HG02981 (cell line): ENCODE measurements at regions not wholly inside any gene's neighbourhood (a gene's known extent, or its start where the extent isn't known, plus 50 kb on each side); places are given as distances from the start of the nearest gene placed in this dataset.
A peak's percentile ranks its signal among the peaks of the same experiment; 100 is the strongest.
"Not testable (repeated sequence)": the region's sequence is repeated elsewhere in the genome, so short reads cannot be mapped to it uniquely, and the experiment has no call there.

Experiments used
- ATAC-seq: cut with Tn5 transposase; IDR thresholded peaks from one replicate; pipeline ENCODE4 v1.9.1; 2021; ENCODE audit warnings: mild to moderate bottlenecking, moderate library complexity; ENCODE audit not compliant: unreplicated experiment

DNA sequence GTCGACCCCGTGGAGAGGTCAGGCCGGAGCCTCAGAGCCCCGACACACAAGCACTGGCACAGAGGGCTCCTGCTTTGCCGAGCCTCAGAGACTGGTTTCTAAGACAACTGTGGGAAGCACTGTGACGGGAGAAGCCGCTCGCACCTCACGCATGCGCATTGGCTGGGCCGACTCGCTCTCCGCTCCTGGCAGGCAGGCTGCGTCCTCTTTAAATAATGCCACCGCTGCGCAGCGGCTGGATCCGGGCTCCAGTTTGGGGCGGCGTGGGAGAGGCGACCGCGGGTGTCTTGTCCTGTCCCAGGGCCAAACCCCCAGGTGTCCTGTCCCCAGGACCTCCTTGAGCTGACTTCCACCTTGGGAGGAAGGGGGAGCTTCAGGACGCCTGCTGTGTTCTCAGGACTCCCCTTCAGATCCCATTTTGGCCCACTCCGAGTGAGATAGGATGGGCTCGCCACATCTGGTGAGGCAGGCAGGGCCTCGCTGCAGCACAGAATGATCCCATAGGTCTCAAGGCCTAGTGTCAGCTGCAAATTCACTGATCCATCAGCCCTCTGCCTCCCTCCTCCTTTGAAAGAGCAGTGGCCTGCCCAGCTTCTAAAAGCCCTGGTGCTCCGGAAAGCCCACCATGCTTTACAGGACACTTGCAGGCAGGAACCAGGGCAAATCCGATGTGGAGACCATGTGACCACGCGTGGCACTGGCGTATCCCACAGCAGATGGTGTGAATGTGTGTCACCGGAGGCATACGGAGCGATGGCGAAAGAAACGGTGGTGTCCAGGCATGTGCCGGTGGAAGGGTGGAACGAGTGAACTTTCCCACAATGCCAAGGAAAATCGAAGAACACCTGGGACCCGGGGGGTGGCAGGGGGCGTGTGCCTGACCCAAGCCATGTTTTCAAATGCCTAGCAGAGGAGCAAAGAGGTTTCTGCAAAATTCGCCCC lies 169.3 kb upstream of the ZNF337 start:
- ATAC-seq: peak; percentile 43

DNA sequence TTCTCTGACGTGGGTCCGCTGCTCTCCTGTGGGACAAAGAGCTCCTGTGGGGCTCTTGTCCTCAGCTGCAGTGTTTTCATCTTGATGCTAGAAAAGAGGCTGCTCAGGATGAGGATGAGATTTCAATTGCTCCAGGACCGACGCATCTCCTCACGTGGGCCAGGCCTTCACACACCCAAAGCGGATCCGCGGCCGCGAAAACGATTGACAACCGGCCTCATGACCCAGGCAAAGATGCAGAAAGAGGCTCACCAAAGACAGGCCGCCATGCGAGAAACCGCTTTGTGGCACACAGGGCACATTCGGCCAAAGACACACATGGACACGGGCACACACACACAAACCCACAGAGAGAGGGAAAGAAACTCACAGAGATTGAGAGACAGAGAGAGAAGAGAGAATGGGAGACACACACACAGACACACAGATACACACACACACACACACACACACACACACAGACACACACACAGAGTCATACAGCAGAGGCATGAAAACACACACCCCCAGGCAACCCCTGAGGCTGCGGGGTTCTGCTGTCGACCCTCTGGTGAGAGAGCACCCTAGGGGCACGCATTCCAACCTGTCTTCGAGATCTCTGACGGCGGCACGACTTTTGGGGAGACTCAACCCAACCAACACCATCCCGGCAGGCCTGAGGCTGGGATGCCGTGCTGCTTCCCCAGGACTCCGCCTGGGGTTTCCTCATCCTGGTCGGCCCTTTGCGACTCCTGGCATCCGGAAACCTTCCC lies 168.5 kb upstream of the ZNF337 start:
- not testable (repeated sequence) for ATAC-seq

- no peak for ATAC-seq
Measured at GRCh38 chr20:25864326-25864962, 167.8 kb upstream of the ZNF337 start.

DNA sequence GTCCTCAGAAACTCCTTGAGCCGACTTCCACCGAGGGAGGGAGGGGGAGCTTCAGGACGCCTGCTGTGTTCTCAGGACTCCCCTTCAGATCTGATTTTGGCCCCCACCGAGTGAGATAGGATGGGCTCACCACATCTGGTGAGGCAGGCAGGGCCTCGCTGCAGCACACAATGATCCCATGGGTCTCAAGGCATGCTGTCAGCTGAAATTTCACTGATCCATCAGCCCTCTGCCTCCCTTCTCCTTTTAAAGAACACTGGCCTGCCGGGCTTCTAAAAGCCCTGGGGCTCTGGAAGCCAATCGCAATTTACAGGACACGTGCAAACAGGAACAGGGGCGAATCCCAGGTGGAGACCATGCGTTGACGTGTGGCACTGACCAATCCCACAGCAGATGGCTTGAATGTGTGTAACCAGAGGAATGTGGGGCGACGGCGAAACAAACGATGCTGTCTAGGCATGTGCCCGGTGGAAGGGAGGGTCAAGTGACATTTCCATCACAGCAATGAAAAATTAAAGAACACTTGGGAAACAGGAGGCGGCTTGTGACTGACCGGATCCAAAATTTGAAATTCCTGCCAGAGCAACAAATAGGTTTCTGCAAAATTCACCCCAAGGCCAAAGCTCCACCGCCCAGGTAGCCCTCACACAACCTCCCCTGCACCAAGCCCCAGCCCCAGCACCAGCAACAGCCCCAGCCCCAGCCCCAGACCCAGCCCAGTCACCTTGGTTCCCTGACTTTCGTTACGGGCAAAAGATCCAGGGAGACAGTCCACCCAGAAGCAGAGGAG lies 167.1 kb upstream of the ZNF337 start:
- no peak for ATAC-seq

- peak; percentile 35 for ATAC-seq
Measured at GRCh38 chr20:25862967-25863530, 166.4 kb upstream of the ZNF337 start.

- no peak for ATAC-seq
Measured at GRCh38 chr20:25860531-25861150, 164.0 kb upstream of the ZNF337 start.

- peak; percentile 39 for ATAC-seq
Measured at GRCh38 chr20:25859649-25860530, 163.2 kb upstream of the ZNF337 start.

- no peak for ATAC-seq
Measured at GRCh38 chr20:25858495-25859425, 162.1 kb upstream of the ZNF337 start.

DNA sequence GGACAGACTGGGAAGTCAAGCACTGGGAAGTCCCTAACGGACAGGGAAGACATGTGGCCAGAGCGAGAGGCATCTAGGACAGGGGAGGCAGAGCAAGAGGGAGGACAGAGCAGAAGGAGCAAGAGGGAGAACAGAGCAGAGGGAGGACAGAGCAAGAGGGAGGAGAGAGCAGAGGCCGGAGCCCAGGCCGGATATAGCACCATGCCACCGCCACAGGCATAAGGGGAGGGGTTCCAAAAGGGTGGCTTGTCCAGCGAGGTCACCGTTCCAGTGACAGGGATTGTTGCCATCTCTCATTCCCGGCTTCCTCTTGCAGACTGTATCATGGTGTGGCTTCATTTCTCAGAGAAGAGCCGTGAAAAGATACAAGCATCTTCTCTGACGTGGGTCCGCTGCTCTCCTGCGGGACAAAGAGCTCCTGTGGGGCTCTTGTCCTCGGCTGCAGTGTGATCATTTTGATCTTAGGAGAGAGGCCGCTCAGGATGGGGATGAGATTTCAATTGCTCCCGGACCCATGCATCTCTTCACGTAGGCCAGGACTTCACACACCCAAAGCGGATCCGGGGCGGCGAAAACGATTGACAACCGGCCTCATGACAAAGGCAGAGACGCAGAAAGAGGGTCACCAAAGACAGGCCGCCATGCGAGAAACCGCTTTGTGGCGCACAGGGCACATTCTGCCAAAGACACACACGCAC lies 160.6 kb upstream of the ZNF337 start:
- ATAC-seq: not testable (repeated sequence)

GRCh38 chr20:25856256-25856884 lies 159.7 kb upstream of the ZNF337 start:
- no peak for ATAC-seq

DNA sequence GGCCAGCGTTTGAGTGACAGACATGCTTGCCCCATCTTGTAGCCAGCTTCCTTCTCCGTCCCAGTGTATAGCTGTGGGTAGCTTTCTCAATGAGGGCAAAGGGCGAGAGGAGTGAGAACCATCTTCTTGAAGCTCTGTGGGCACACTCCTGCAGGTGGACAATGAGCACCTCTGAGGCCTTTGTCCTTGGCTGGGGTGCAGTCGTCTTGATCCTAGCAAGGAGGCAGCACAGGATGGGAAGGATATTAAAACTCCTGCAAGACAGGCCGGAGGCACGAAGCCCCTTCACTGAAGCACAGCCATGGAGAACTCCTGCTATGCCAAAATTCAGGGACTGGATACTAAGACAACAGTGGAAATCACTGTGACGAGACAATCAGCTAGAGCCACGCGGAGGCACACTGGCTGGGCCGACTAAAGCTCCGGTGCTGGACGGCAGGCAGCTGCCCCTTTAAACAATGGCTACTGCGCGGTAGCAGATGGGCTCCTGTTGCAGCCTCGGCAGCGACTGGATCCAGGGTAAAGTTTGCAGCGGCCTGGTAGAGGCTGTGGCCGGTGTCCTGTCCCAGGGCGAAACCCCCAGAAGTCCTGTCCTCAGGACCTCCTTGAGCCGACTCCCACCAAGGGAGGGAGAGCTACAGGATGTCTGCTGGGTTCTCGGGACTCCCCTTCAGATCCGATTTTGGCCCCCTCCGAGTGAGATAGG lies 159.0 kb upstream of the ZNF337 start:
- ATAC-seq: not testable (repeated sequence)

GRCh38 chr20:25854666-25855065 lies 158.0 kb upstream of the ZNF337 start:
- not testable (repeated sequence) for ATAC-seq

DNA sequence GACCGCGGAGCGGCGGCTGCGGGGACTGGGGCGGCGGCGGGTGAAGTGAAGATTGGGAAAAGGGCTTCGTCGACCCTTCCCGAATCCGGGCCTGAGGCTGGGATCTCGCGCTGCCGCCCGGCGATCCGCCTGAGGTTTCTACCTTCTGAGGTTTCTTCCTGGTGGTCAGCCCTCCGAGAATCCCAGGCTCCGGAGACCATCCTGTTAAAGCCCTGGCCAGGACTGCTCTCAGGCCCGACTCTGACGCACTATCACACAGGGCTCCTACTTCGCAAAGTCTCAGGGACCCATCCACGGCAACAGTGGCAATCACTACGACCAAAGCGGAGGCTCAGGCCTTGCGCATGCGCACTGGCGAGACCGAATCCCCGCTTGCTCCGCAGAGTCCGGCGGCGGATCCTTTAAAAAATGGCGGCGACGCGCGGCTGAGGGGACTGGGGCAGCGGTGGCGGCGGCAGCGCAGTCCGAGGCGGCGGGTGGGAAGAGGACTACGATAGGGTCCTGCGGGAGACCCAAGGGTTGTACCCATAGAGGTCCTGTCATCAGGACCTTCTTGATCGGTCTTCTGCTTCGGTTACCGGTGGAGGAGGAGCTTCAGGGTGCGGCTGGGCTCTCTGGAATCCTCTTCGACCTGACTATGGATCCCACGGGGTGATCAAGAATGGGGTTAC lies 157.2 kb upstream of the ZNF337 start:
- ATAC-seq: peak; percentile 62

- ATAC-seq: not testable (repeated sequence)
Measured at GRCh38 chr20:25852968-25853717, 156.5 kb upstream of the ZNF337 start.

DNA sequence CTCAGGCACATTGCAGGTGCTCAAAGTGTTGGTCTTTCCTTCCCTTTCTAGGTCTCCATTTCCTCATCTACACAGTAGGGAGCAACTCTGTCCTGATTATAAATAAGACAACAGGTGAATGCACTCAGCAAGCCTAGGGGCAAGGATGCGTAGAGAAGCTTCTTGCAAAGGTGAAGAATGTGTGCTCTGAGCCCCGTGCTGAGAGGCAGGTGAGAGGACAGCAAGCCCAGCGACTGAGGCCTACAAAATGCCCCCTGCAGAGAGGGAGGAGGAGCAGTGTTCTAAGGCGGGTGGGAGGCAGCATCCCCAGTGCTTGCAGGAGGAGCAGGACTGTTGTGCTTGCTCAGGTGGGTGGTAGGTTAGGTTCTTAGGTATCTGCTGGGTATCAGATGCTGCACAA lies 153.5 kb upstream of the ZNF337 start:
- not testable (repeated sequence) for ATAC-seq
